ENCODE measurements at regions not wholly inside any gene's neighbourhood (a gene's known extent, or its start where the extent isn't known, plus 50 kb on each side); places are given as distances from the start of the nearest gene placed in this dataset.

GRCh38 chr5:22998774-22999173 is 145.6 kb upstream of the CDH12 start:
- TF ChIP-seq EZH2 (IDR thresholded peaks at IDR 0.05; ENCODE audit: borderline replicate concordance, low read depth, low read length, poor library complexity, severe bottlenecking) (no peak), CTCF (conservative IDR thresholded peaks at IDR 0.05; ENCODE audit: low read depth, low read length) (no peak)
